CD14-positive monocyte (primary cell): ENCODE measurements at regions not wholly inside any gene's neighbourhood (a gene's known extent, or its start where the extent isn't known, plus 50 kb on each side); places are given as distances from the start of the nearest gene placed in this dataset.

Experiments
- DNase-seq, 3 donors: peaks; one replicate each; pipeline ENCODE4 v3.0.0-alpha.2; 2011 to 2022
- H2AFZ ChIP-seq: 2 replicates; pipeline ENCODE4 v1.6.0; 2012; ENCODE audit warnings: mild to moderate bottlenecking, low read depth, low read length, inconsistent platforms; ENCODE audit not compliant: insufficient read depth, poor library complexity, severe bottlenecking
- H3K27ac ChIP-seq, 2 donors: 1 replicate in 1 of 2; 2 replicates in 1 of 2; pipeline ENCODE4 v1.5.1; 2012 to 2013; ENCODE audit warnings: low read length in 2 of 2, control low read depth in 1 of 2, inconsistent platforms in 1 of 2, low read depth in 1 of 2, mild to moderate bottlenecking in 1 of 2
- H3K27me3 ChIP-seq, 2 donors: one replicate each; pipeline versions ENCODE4 v1.6.0 to v1.6.1; 2011 to 2013; ENCODE audit warnings: low read length in 2 of 2; ENCODE audit not compliant: control insufficient read depth in 2 of 2, insufficient read depth in 2 of 2
- H3K36me3 ChIP-seq, 2 donors: replicated peaks in 1 of 2; 1 replicate in 1 of 2; 2 replicates in 1 of 2; pipeline versions ENCODE4 v1.5.1 to v1.6.1; 2012 to 2013; ENCODE audit warnings: low read length in 2 of 2, control low read depth in 1 of 2, inconsistent platforms in 1 of 2, mild to moderate bottlenecking in 1 of 2; ENCODE audit not compliant: insufficient read depth in 2 of 2, control insufficient read depth in 1 of 2
- H3K4me1 ChIP-seq, 2 donors: 1 replicate in 1 of 2; 2 replicates in 1 of 2; pipeline versions ENCODE4 v1.5.1 to v1.6.1; 2012 to 2013; ENCODE audit warnings: low read length in 2 of 2, control low read depth in 1 of 2, inconsistent platforms in 1 of 2, mild to moderate bottlenecking in 1 of 2, moderate library complexity in 1 of 2; ENCODE audit not compliant: insufficient read depth in 2 of 2, control insufficient read depth in 1 of 2
- H3K4me2 ChIP-seq: replicated peaks from 2 replicates; pipeline ENCODE3; 2012; ENCODE audit warnings: low read length, moderate library complexity, mild to moderate bottlenecking; ENCODE audit not compliant: poor library complexity, severe bottlenecking; ENCODE audit errors: extremely low read depth
- H3K4me3 ChIP-seq, 3 experiments: fragments of 200-600 bp in 1 of 3; sonication (generic) in 1 of 3; replicated peaks in 1 of 3; 1 replicate in 2 of 3; 2 replicates in 1 of 3; pipeline ENCODE4 v1.5.1; 2011 to 2013; ENCODE audit warnings: low read length in 3 of 3, mild to moderate bottlenecking in 3 of 3, control low read depth in 2 of 3, low read depth in 2 of 3, inconsistent platforms in 1 of 3, moderate library complexity in 1 of 3
- H3K79me2 ChIP-seq: 2 replicates; pipeline ENCODE4 v1.6.0; 2012; ENCODE audit warnings: mild to moderate bottlenecking, control low read depth, inconsistent platforms, low read length, moderate library complexity; ENCODE audit not compliant: insufficient read depth
- H3K9ac ChIP-seq: 2 replicates; pipeline ENCODE4 v1.6.0; 2017; ENCODE audit warnings: low read length, mild to moderate bottlenecking; ENCODE audit not compliant: insufficient read depth, poor library complexity, severe bottlenecking
- H3K9me3 ChIP-seq, 2 donors: replicated peaks in 1 of 2; 1 replicate in 1 of 2; 2 replicates in 1 of 2; pipeline versions ENCODE4 v1.5.1 to v1.6.1; 2012 to 2013; ENCODE audit warnings: low read length in 2 of 2, control low read depth in 1 of 2; ENCODE audit not compliant: control insufficient read depth in 1 of 2, insufficient read depth in 1 of 2
- H4K20me1 ChIP-seq: 2 replicates; pipeline ENCODE4 v1.6.0; 2012; ENCODE audit warnings: mild to moderate bottlenecking, low read length, control low read depth, moderate library complexity; ENCODE audit not compliant: insufficient read depth
- H3K27ac Mint-ChIP-seq, 7 donors: one replicate each; pipeline ENCODE4 v1.8.0; 2020; ENCODE audit warnings: mild to moderate bottlenecking in 7 of 7, mixed read lengths in 7 of 7, moderate library complexity in 6 of 7, inconsistent platforms in 2 of 7
- H3K27me3 Mint-ChIP-seq, 3 donors: one replicate each; pipeline ENCODE4 v1.8.0; 2021 to 2022; ENCODE audit warnings: low read depth in 3 of 3, mild to moderate bottlenecking in 3 of 3, mixed read lengths in 3 of 3, moderate library complexity in 3 of 3, inconsistent platforms in 1 of 3
- H3K36me3 Mint-ChIP-seq, 2 donors: one replicate each; pipeline ENCODE4 v1.8.0; 2020; ENCODE audit warnings: mixed read lengths in 2 of 2, inconsistent platforms in 1 of 2, mild to moderate bottlenecking in 1 of 2
- H3K4me1 Mint-ChIP-seq: one replicate; pipeline ENCODE4 v1.8.0; 2020; ENCODE audit warnings: mild to moderate bottlenecking, mixed read lengths
- H3K4me3 Mint-ChIP-seq, 2 donors: one replicate each; pipeline ENCODE4 v1.8.0; 2020; ENCODE audit warnings: mild to moderate bottlenecking in 2 of 2, mixed read lengths in 2 of 2, moderate library complexity in 1 of 2
- H3K9me3 Mint-ChIP-seq, 7 donors: one replicate each; pipeline ENCODE4 v1.8.0; 2020 to 2022; ENCODE audit warnings: mixed read lengths in 7 of 7, mild to moderate bottlenecking in 6 of 7, moderate library complexity in 6 of 7, inconsistent platforms in 2 of 7
- WGBS: methylation state at CpG from one replicate; pipeline ENCODE4 v1.1.5; 2013; ENCODE audit warnings: missing lambda C conversion rate; ENCODE audit not compliant: insufficient coverage; 5-methylcytosine and 5-hydroxymethylcytosine counted together
- intact Hi-C, 2 donors: fragments of 100-400 bp; cut with micrococcal nuclease; formaldehyde crosslinking; loops; one replicate each; pipeline versions ENCODE4 v1.15.0 to v1.15.1; 2023
- TF ChIP-seq, protein P1 (sequence below): fragments of 200-600 bp; IDR thresholded peaks from one replicate; pipeline ENCODE4 v1.8.0; 2022; ENCODE audit warnings: antibody characterized with exemption, mild to moderate bottlenecking

DNA sequence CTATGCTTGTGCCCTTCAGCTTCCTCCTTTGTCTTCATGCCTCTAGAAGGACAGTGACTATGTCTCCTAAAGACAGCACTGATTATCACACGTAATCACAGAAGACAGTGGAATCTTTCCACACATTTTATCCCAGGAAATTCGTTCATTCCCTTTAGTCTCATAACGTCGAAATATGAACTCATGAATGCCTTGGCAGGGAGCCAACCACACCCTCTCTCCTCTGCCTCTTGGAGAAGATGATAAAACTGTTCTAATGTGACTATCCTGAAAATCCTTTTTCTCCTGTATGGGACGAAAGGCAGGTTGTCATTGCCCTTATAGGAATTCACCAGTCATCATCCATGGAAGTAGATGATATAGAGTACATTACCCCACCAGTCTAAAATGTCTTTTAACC lies 726.6 kb upstream of the FANCL start:
- Mint-ChIP-seq H3K27me3 (peaks cover 0 to 1% (median 0%) of the 10 kb centered on the region in 3 donors), H3K4me1 (no peaks in the 10 kb centered on the region), H3K27ac (no peak overlapping the region), H3K36me3 (no peaks in the 10 kb centered on the region), H3K9me3 (peaks cover 0 to 3% (median 0%) of the 10 kb centered on the region in 7 donors), H3K4me3 (no peak overlapping the region)
- TF ChIP-seq, protein P1, sequence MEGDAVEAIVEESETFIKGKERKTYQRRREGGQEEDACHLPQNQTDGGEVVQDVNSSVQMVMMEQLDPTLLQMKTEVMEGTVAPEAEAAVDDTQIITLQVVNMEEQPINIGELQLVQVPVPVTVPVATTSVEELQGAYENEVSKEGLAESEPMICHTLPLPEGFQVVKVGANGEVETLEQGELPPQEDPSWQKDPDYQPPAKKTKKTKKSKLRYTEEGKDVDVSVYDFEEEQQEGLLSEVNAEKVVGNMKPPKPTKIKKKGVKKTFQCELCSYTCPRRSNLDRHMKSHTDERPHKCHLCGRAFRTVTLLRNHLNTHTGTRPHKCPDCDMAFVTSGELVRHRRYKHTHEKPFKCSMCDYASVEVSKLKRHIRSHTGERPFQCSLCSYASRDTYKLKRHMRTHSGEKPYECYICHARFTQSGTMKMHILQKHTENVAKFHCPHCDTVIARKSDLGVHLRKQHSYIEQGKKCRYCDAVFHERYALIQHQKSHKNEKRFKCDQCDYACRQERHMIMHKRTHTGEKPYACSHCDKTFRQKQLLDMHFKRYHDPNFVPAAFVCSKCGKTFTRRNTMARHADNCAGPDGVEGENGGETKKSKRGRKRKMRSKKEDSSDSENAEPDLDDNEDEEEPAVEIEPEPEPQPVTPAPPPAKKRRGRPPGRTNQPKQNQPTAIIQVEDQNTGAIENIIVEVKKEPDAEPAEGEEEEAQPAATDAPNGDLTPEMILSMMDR = no peak
- DNase-seq = no peak
- intact Hi-C loops = no loop called here
- no peak overlapping the region for H3K9ac ChIP-seq
- H3K4me2 ChIP-seq = no peak overlapping the region
- H3K36me3 ChIP-seq = no peaks in the 10 kb centered on the region
- H3K9me3 ChIP-seq = no peaks in the 10 kb centered on the region
- no peaks in the 10 kb centered on the region for H3K4me1 ChIP-seq
- H3K4me3 ChIP-seq = no peak overlapping the region
- H4K20me1 ChIP-seq = no peaks in the 10 kb centered on the region
- no peak overlapping the region for H3K27ac ChIP-seq
- 100% methylated on average over 1 of the region's 5 CpGs for WGBS
- no peaks in the 10 kb centered on the region for H3K79me2 ChIP-seq
- H3K27me3 ChIP-seq = no peaks in the 10 kb centered on the region
- H2AFZ ChIP-seq = no peak overlapping the region

DNA sequence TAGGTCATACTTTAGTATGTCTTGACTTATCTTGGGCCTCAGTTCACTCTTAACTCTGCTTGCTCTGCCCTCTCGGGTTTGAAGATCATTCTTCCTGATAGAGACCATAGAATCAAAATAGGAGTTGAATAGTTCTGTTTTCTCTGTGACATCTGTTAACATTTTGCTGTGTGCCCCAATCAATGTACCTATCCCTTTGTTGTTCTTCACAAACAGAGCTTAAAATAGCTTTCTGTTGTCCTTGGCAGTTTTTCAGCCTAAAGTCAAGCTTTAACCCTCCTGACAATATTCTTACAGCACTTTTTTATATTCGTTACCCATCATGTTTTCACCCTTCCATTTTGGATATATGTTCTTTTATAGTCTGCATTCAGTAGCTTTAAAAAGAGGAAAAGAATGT lies 724.5 kb upstream of the FANCL start:
- no peak for DNase-seq
- no peak overlapping the region for H3K27ac Mint-ChIP-seq
- Histone ChIP-seq H3K9me3 (no peaks in the 10 kb centered on the region), H3K4me2 (no peak overlapping the region), H2AFZ (no peak overlapping the region), H3K79me2 (no peaks in the 10 kb centered on the region), H4K20me1 (no peaks in the 10 kb centered on the region), H3K36me3 (no peaks in the 10 kb centered on the region), H3K4me1 (no peaks in the 10 kb centered on the region), H3K9ac (no peak overlapping the region), H3K27ac (no peak overlapping the region), H3K4me3 (no peak overlapping the region), H3K27me3 (no peaks in the 10 kb centered on the region)
- no peaks in the 10 kb centered on the region for H3K4me1 Mint-ChIP-seq
- WGBS = no CpG with 5 or more reads among the region's 2 CpGs
- intact Hi-C loops = no loop called here
- H3K4me3 Mint-ChIP-seq = no peak overlapping the region
- peaks cover 0 to 4% (median 0%) of the 10 kb centered on the region in 7 donors for H3K9me3 Mint-ChIP-seq
- no peaks in the 10 kb centered on the region for H3K27me3 Mint-ChIP-seq
- H3K36me3 Mint-ChIP-seq = no peaks in the 10 kb centered on the region
- TF ChIP-seq, protein P1 = no peak
